Stimulated activated CD8-positive, alpha-beta memory T cell treated with anti-CD3 and anti-CD28 coated beads, Interleukin-15, amount 100 ng/mL, for 24 hours (primary cell): ENCODE measurements at regions not wholly inside any gene's neighbourhood (a gene's known extent, or its start where the extent isn't known, plus 50 kb on each side); places are given as distances from the start of the nearest gene placed in this dataset.

Source experiments
- DNase-seq: peaks from one replicate; pipeline ENCODE4 v3.0.0-alpha.2; 2020; ENCODE audit warnings: low read depth

- DNase-seq, result no peak
Measured at GRCh38 chr21:38659936-38660332, 145.8 kb upstream of the ETS2 start.

- no peak for DNase-seq
Measured at GRCh38 chr21:38660333-38661196, 145.2 kb upstream of the ETS2 start.

GRCh38 chr21:38661197-38661871, 144.4 kb upstream of the ETS2 start:
- DNase-seq, result no peak

- no peak for DNase-seq
Measured at GRCh38 chr21:38661889-38662568, 143.7 kb upstream of the ETS2 start.

GRCh38 chr21:38663282-38663681, 142.4 kb upstream of the ETS2 start:
- no peak for DNase-seq

GRCh38 chr21:38664315-38664714, 141.4 kb upstream of the ETS2 start:
- DNase-seq, result no peak

GRCh38 chr21:38664841-38665240, 140.9 kb upstream of the ETS2 start:
- DNase-seq, result no peak

- no peak for DNase-seq
Measured at GRCh38 chr21:38667291-38667870, 138.3 kb upstream of the ETS2 start.

GRCh38 chr21:38668067-38668466, 137.7 kb upstream of the ETS2 start:
- DNase-seq, result no peak

- no peak for DNase-seq
Measured at GRCh38 chr21:38668541-38668940, 137.2 kb upstream of the ETS2 start.

- no peak for DNase-seq
Measured at GRCh38 chr21:38669186-38669585, 136.5 kb upstream of the ETS2 start.

GRCh38 chr21:38670861-38671260, 134.9 kb upstream of the ETS2 start:
- no peak for DNase-seq

- DNase-seq, result no peak
Measured at GRCh38 chr21:38671773-38672172, 134.0 kb upstream of the ETS2 start.

- DNase-seq, result no peak
Measured at GRCh38 chr21:38675182-38675824, 130.4 kb upstream of the ETS2 start.

GRCh38 chr21:38678827-38679226, 126.9 kb upstream of the ETS2 start:
- DNase-seq, result no peak

GRCh38 chr21:38679534-38679933, 126.2 kb upstream of the ETS2 start:
- DNase-seq, result no peak

- no peak for DNase-seq
Measured at GRCh38 chr21:38680401-38680800, 125.3 kb upstream of the ETS2 start.

- DNase-seq, result no peak
Measured at GRCh38 chr21:38683222-38683621, 122.5 kb upstream of the ETS2 start.

GRCh38 chr21:38688068-38688467, 117.7 kb upstream of the ETS2 start:
- no peak for DNase-seq

GRCh38 chr21:38691631-38692030, 114.1 kb upstream of the ETS2 start:
- no peak for DNase-seq

GRCh38 chr21:38696579-38696978, 109.2 kb upstream of the ETS2 start:
- no peak for DNase-seq

GRCh38 chr21:38699048-38699447, 106.7 kb upstream of the ETS2 start:
- DNase-seq, result no peak
